ENCODE measurements at regions not wholly inside any gene's neighbourhood (a gene's known extent, or its start where the extent isn't known, plus 50 kb on each side); places are given as distances from the start of the nearest gene placed in this dataset.

- Histone ChIP-seq H3K36me3 (ENCODE audit: insufficient read depth, low read length) (no peaks in the 10 kb centered on the region), H4K20me1 (ENCODE audit: insufficient read depth, low read depth, low read length) (no peaks in the 10 kb centered on the region), H3K4me3 (ENCODE audit: low read length) (no peak overlapping the region), H3K9me2 (replicated peaks; ENCODE audit: insufficient read depth, low read length) (no peaks in the 10 kb centered on the region), H3K27me3 (ENCODE audit: low read length) (no peaks in the 10 kb centered on the region), H3K9ac (ENCODE audit: low read length) (no peak overlapping the region), H3K9me3 (ENCODE audit: low read length) (no peaks in the 10 kb centered on the region), H3K27ac (ENCODE audit: low read length) (no peak overlapping the region), H3K4me1 (ENCODE audit: low read length) (no peaks in the 10 kb centered on the region), H2AFZ (ENCODE audit: low read length) (no peak overlapping the region), H3K79me2 (ENCODE audit: low read length) (no peaks in the 10 kb centered on the region), H3K4me2 (ENCODE audit: low read depth, low read length, poor library complexity, severe bottlenecking) (no peak overlapping the region)
- no peak for DNase-seq
These were observed 705.9 kb upstream of the AGA start for GRCh38 chr4:178148106-178148505.

- Histone ChIP-seq H4K20me1 (ENCODE audit: insufficient read depth, low read depth, low read length) (no peaks in the 10 kb centered on the region), H2AFZ (ENCODE audit: low read length) (no peak overlapping the region), H3K27ac (ENCODE audit: low read length) (no peak overlapping the region), H3K4me2 (ENCODE audit: low read depth, low read length, poor library complexity, severe bottlenecking) (no peak overlapping the region), H3K9ac (ENCODE audit: low read length) (no peak overlapping the region), H3K9me2 (replicated peaks; ENCODE audit: insufficient read depth, low read length) (no peaks in the 10 kb centered on the region), H3K9me3 (ENCODE audit: low read length) (no peaks in the 10 kb centered on the region), H3K36me3 (ENCODE audit: insufficient read depth, low read length) (no peaks in the 10 kb centered on the region), H3K4me3 (ENCODE audit: low read length) (no peak overlapping the region), H3K27me3 (ENCODE audit: low read length) (no peaks in the 10 kb centered on the region), H3K4me1 (ENCODE audit: low read length) (no peaks in the 10 kb centered on the region), H3K79me2 (ENCODE audit: low read length) (no peaks in the 10 kb centered on the region)
- no peak for DNase-seq
These were observed 723.2 kb upstream of the AGA start for GRCh38 chr4:178165251-178165950.

- Histone ChIP-seq H3K36me3 (ENCODE audit: insufficient read depth, low read length) (no peaks in the 10 kb centered on the region), H3K79me2 (ENCODE audit: low read length) (no peaks in the 10 kb centered on the region), H2AFZ (ENCODE audit: low read length) (no peak overlapping the region), H3K9ac (ENCODE audit: low read length) (no peak overlapping the region), H3K9me3 (ENCODE audit: low read length) (no peaks in the 10 kb centered on the region), H3K4me1 (ENCODE audit: low read length) (no peaks in the 10 kb centered on the region), H3K4me2 (ENCODE audit: low read depth, low read length, poor library complexity, severe bottlenecking) (no peak overlapping the region), H3K27ac (ENCODE audit: low read length) (no peak overlapping the region), H3K4me3 (ENCODE audit: low read length) (no peak overlapping the region), H3K27me3 (ENCODE audit: low read length) (no peaks in the 10 kb centered on the region), H4K20me1 (ENCODE audit: insufficient read depth, low read depth, low read length) (no peaks in the 10 kb centered on the region), H3K9me2 (replicated peaks; ENCODE audit: insufficient read depth, low read length) (no peaks in the 10 kb centered on the region)
- DNase-seq, result no peak
These were observed 723.7 kb upstream of the AGA start for GRCh38 chr4:178165951-178166308.

- H3K9me2 ChIP-seq (replicated peaks; ENCODE audit: insufficient read depth, low read length), result no peaks in the 10 kb centered on the region
- no peak overlapping the region for H3K9ac ChIP-seq (ENCODE audit: low read length)
- H3K27me3 ChIP-seq (ENCODE audit: low read length), result no peaks in the 10 kb centered on the region
- H3K27ac ChIP-seq (ENCODE audit: low read length), result no peak overlapping the region
- no peaks in the 10 kb centered on the region for H3K4me1 ChIP-seq (ENCODE audit: low read length)
- H2AFZ ChIP-seq (ENCODE audit: low read length), result no peak overlapping the region
- H3K79me2 ChIP-seq (ENCODE audit: low read length), result no peaks in the 10 kb centered on the region
- no peak overlapping the region for H3K4me2 ChIP-seq (ENCODE audit: low read depth, low read length, poor library complexity, severe bottlenecking)
- no peaks in the 10 kb centered on the region for H4K20me1 ChIP-seq (ENCODE audit: insufficient read depth, low read depth, low read length)
- no peak overlapping the region for H3K4me3 ChIP-seq (ENCODE audit: low read length)
- no peaks in the 10 kb centered on the region for H3K36me3 ChIP-seq (ENCODE audit: insufficient read depth, low read length)
- no peak for DNase-seq
- H3K9me3 ChIP-seq (ENCODE audit: low read length), result no peaks in the 10 kb centered on the region
These were observed 731.5 kb upstream of the AGA start for GRCh38 chr4:178173771-178174170.

GRCh38 chr4:178174756-178175155 lies 732.5 kb upstream of the AGA start:
- no peak overlapping the region for H3K27ac ChIP-seq (ENCODE audit: low read length)
- no peaks in the 10 kb centered on the region for H3K27me3 ChIP-seq (ENCODE audit: low read length)
- H4K20me1 ChIP-seq (ENCODE audit: insufficient read depth, low read depth, low read length), result no peaks in the 10 kb centered on the region
- H3K4me3 ChIP-seq (ENCODE audit: low read length), result no peak overlapping the region
- H3K4me1 ChIP-seq (ENCODE audit: low read length), result no peaks in the 10 kb centered on the region
- DNase-seq, result no peak
- H3K36me3 ChIP-seq (ENCODE audit: insufficient read depth, low read length), result no peaks in the 10 kb centered on the region
- no peak overlapping the region for H3K9ac ChIP-seq (ENCODE audit: low read length)
- no peak overlapping the region for H2AFZ ChIP-seq (ENCODE audit: low read length)
- H3K4me2 ChIP-seq (ENCODE audit: low read depth, low read length, poor library complexity, severe bottlenecking), result no peak overlapping the region
- H3K9me3 ChIP-seq (ENCODE audit: low read length), result no peaks in the 10 kb centered on the region
- no peaks in the 10 kb centered on the region for H3K9me2 ChIP-seq (replicated peaks; ENCODE audit: insufficient read depth, low read length)
- H3K79me2 ChIP-seq (ENCODE audit: low read length), result no peaks in the 10 kb centered on the region

GRCh38 chr4:178185517-178185916 lies 743.3 kb upstream of the AGA start:
- no peak overlapping the region for H2AFZ ChIP-seq (ENCODE audit: low read length)
- H3K27ac ChIP-seq (ENCODE audit: low read length), result no peak overlapping the region
- no peaks in the 10 kb centered on the region for H3K36me3 ChIP-seq (ENCODE audit: insufficient read depth, low read length)
- H3K9me3 ChIP-seq (ENCODE audit: low read length), result no peaks in the 10 kb centered on the region
- H3K9ac ChIP-seq (ENCODE audit: low read length), result no peak overlapping the region
- DNase-seq, result no peak
- H3K79me2 ChIP-seq (ENCODE audit: low read length), result no peaks in the 10 kb centered on the region
- no peaks in the 10 kb centered on the region for H3K4me1 ChIP-seq (ENCODE audit: low read length)
- no peak overlapping the region for H3K4me2 ChIP-seq (ENCODE audit: low read depth, low read length, poor library complexity, severe bottlenecking)
- no peaks in the 10 kb centered on the region for H3K9me2 ChIP-seq (replicated peaks; ENCODE audit: insufficient read depth, low read length)
- H3K4me3 ChIP-seq (ENCODE audit: low read length), result no peak overlapping the region
- no peaks in the 10 kb centered on the region for H4K20me1 ChIP-seq (ENCODE audit: insufficient read depth, low read depth, low read length)
- H3K27me3 ChIP-seq (ENCODE audit: low read length), result no peaks in the 10 kb centered on the region

GRCh38 chr4:178192611-178193010 lies 750.4 kb upstream of the AGA start:
- Histone ChIP-seq H3K4me1 (ENCODE audit: low read length) (no peaks in the 10 kb centered on the region), H3K9me3 (ENCODE audit: low read length) (no peaks in the 10 kb centered on the region), H3K27me3 (ENCODE audit: low read length) (no peaks in the 10 kb centered on the region), H3K9ac (ENCODE audit: low read length) (no peak overlapping the region), H4K20me1 (ENCODE audit: insufficient read depth, low read depth, low read length) (no peaks in the 10 kb centered on the region), H3K79me2 (ENCODE audit: low read length) (no peaks in the 10 kb centered on the region), H2AFZ (ENCODE audit: low read length) (no peak overlapping the region), H3K36me3 (ENCODE audit: insufficient read depth, low read length) (no peaks in the 10 kb centered on the region), H3K4me2 (ENCODE audit: low read depth, low read length, poor library complexity, severe bottlenecking) (no peak overlapping the region), H3K27ac (ENCODE audit: low read length) (no peak overlapping the region), H3K9me2 (replicated peaks; ENCODE audit: insufficient read depth, low read length) (no peaks in the 10 kb centered on the region), H3K4me3 (ENCODE audit: low read length) (no peak overlapping the region)
- DNase-seq, result no peak

GRCh38 chr4:178196751-178197374 lies 754.6 kb upstream of the AGA start:
- no peaks in the 10 kb centered on the region for H3K9me3 ChIP-seq (ENCODE audit: low read length)
- no peak overlapping the region for H3K4me3 ChIP-seq (ENCODE audit: low read length)
- H4K20me1 ChIP-seq (ENCODE audit: insufficient read depth, low read depth, low read length), result no peaks in the 10 kb centered on the region
- H3K4me2 ChIP-seq (ENCODE audit: low read depth, low read length, poor library complexity, severe bottlenecking), result no peak overlapping the region
- H3K4me1 ChIP-seq (ENCODE audit: low read length), result no peaks in the 10 kb centered on the region
- H3K9ac ChIP-seq (ENCODE audit: low read length), result no peak overlapping the region
- no peaks in the 10 kb centered on the region for H3K36me3 ChIP-seq (ENCODE audit: insufficient read depth, low read length)
- no peak overlapping the region for H2AFZ ChIP-seq (ENCODE audit: low read length)
- no peaks in the 10 kb centered on the region for H3K9me2 ChIP-seq (replicated peaks; ENCODE audit: insufficient read depth, low read length)
- DNase-seq, result no peak
- H3K27ac ChIP-seq (ENCODE audit: low read length), result no peak overlapping the region
- no peaks in the 10 kb centered on the region for H3K27me3 ChIP-seq (ENCODE audit: low read length)
- H3K79me2 ChIP-seq (ENCODE audit: low read length), result no peaks in the 10 kb centered on the region
